OCI-LY7 (cell line): ENCODE measurements at regions not wholly inside any gene's neighbourhood (a gene's known extent, or its start where the extent isn't known, plus 50 kb on each side); places are given as distances from the start of the nearest gene placed in this dataset.

Experiments
- BruUV-seq: library from RNA; stranded (reverse); fragments of 400-500 nt; replicated peaks from 2 replicates; lab custom pipeline; 2021; lab: Mats Ljungman, UMichigan
- CTCF ChIA-PET: fragments of 300-600 bp; sonication (Branson Sonifier 250); formaldehyde crosslinking; loops from one replicate; lab custom pipeline; 2022; ENCODE audit warnings: antibody characterized with exemption; ENCODE audit not compliant: unreplicated experiment; lab: Charles Lee
- POLR2A ChIA-PET: fragments of 300-600 bp; sonication (Branson Sonifier 250); formaldehyde crosslinking; loops from one replicate; lab custom pipeline; 2022; ENCODE audit warnings: antibody characterized with exemption; lab: Charles Lee
- DNase-seq: peaks from one replicate; pipeline ENCODE4 v3.0.0-alpha.2; 2015; ENCODE audit warnings: low spot score
- H2AFZ ChIP-seq: fragments of 200-600 bp; sonication (generic), shearing (Covaris generic); 2 replicates; pipeline ENCODE4 v1.6.1; 2014; ENCODE audit warnings: mild to moderate bottlenecking, antibody characterized with exemption, low read length, moderate library complexity
- H3K27ac ChIP-seq: fragments of 200-600 bp; sonication (generic); 2 replicates; pipeline ENCODE4 v1.5.1; 2014; ENCODE audit warnings: mixed run types, low read depth, mild to moderate bottlenecking, moderate library complexity, low read length, inconsistent platforms; ENCODE audit not compliant: poor library complexity, severe bottlenecking
- H3K36me3 ChIP-seq: fragments of 200-600 bp; sonication (generic); 2 replicates; pipeline ENCODE4 v1.6.1; 2014; ENCODE audit warnings: mild to moderate bottlenecking, antibody characterized with exemption, low read length, moderate library complexity, mixed read lengths; ENCODE audit not compliant: insufficient read depth
- H3K4me1 ChIP-seq: fragments of 200-600 bp; sonication (generic); 2 replicates; pipeline ENCODE4 v1.5.1; 2014; ENCODE audit warnings: mild to moderate bottlenecking, low read length; ENCODE audit not compliant: insufficient read depth, poor library complexity, severe bottlenecking
- H3K4me2 ChIP-seq: fragments of 200-600 bp; sonication (generic); 2 replicates; pipeline ENCODE4 v1.6.1; 2014; ENCODE audit warnings: mild to moderate bottlenecking, low read length
- H3K4me3 ChIP-seq: fragments of 200-600 bp; sonication (generic); 2 replicates; pipeline ENCODE4 v1.5.1; 2014; ENCODE audit warnings: mild to moderate bottlenecking, low read depth, low read length; ENCODE audit not compliant: poor library complexity, severe bottlenecking
- H3K79me2 ChIP-seq: fragments of 200-600 bp; sonication (generic); 2 replicates; pipeline ENCODE4 v1.6.1; 2016; ENCODE audit warnings: low read depth, mild to moderate bottlenecking, low read length, moderate library complexity, mixed read lengths; ENCODE audit not compliant: insufficient read depth
- H3K9me2 ChIP-seq: fragments of 200-600 bp; sonication (generic); 2 replicates; pipeline ENCODE4 v1.6.1; 2016; ENCODE audit warnings: mild to moderate bottlenecking, low read length, mixed read lengths; ENCODE audit not compliant: insufficient read depth
- H3K9me3 ChIP-seq: fragments of 200-600 bp; sonication (generic); 2 replicates; pipeline ENCODE4 v1.6.1; 2014; ENCODE audit warnings: mild to moderate bottlenecking, mixed run types, low read length, mixed read lengths
- H4K20me1 ChIP-seq: fragments of 200-600 bp; sonication (generic); 2 replicates; pipeline ENCODE4 v1.6.1; 2014; ENCODE audit warnings: mild to moderate bottlenecking, antibody characterized with exemption, low read length, moderate library complexity, mixed read lengths; ENCODE audit not compliant: insufficient read depth
- CTCF ChIP-seq: fragments of 200-600 bp; sonication (generic); conservative IDR thresholded peaks from 2 replicates; pipeline ENCODE4 v1.5.1; 2014; ENCODE audit warnings: mild to moderate bottlenecking, antibody characterized with exemption, low read length, moderate library complexity, mixed read lengths
- EZH2phosphoT487 ChIP-seq: fragments of 200-600 bp; sonication (generic); IDR thresholded peaks from 2 replicates; pipeline ENCODE4 v1.6.1; 2018; ENCODE audit warnings: low read depth, borderline replicate concordance, mild to moderate bottlenecking, mixed run types, antibody characterized with exemption, low read length, moderate library complexity, mixed read lengths
- intact Hi-C: fragments of 100-400 bp; cut with micrococcal nuclease; formaldehyde crosslinking; loops from one replicate; pipeline ENCODE4 v1.10.0; 2022; ENCODE audit not compliant: unreplicated experiment

- intact Hi-C loops, result no loop called here
- BruUV-seq, result no TSS peak
These were observed 542.2 kb upstream of the TBL1XR1 start for GRCh38 chr3:177739461-177739860.

GRCh38 chr3:177740254-177740653 lies 543.0 kb upstream of the TBL1XR1 start:
- Histone ChIP-seq H4K20me1 (no peaks in the 10 kb centered on the region), H3K4me1 (no peaks in the 10 kb centered on the region), H3K4me3 (no peak overlapping the region), H3K27ac (no peak overlapping the region), H3K4me2 (no peak overlapping the region), H3K36me3 (no peaks in the 10 kb centered on the region), H3K79me2 (no peaks in the 10 kb centered on the region), H2AFZ (no peak overlapping the region), H3K9me2 (no peaks in the 10 kb centered on the region), H3K9me3 (no peaks in the 10 kb centered on the region)
- no TSS peak for BruUV-seq
- DNase-seq, result no peak
- ChIA-PET CTCF (no interaction called here), POLR2A (no interaction called here)
- TF ChIP-seq EZH2phosphoT487, result no peak
- no peak for TF ChIP-seq CTCF
- intact Hi-C loops, result no loop called here

More at GRCh38 chr3:177739461-177739860, 542.2 kb upstream of the TBL1XR1 start:
- no peak overlapping the region for H2AFZ ChIP-seq
- TF ChIP-seq EZH2phosphoT487 (no peak), CTCF (0 out of 2 replicates have a peak, but pooled peaks have one; percentile 20)
- no peak overlapping the region for H3K27ac ChIP-seq
- H3K4me1 ChIP-seq, result no peaks in the 10 kb centered on the region
- CTCF ChIA-PET, result no interaction called here
- no peaks in the 10 kb centered on the region for H3K36me3 ChIP-seq
- no peak for DNase-seq
- no peak overlapping the region for H3K4me3 ChIP-seq
- POLR2A ChIA-PET, result no interaction called here
- H3K9me3 ChIP-seq, result no peaks in the 10 kb centered on the region
- H3K9me2 ChIP-seq, result no peaks in the 10 kb centered on the region
- no peaks in the 10 kb centered on the region for H4K20me1 ChIP-seq
- H3K79me2 ChIP-seq, result no peaks in the 10 kb centered on the region
- H3K4me2 ChIP-seq, result no peak overlapping the region

GRCh38 chr3:177742273-177742672 lies 545.0 kb upstream of the TBL1XR1 start:
- Histone ChIP-seq H3K79me2 (no peaks in the 10 kb centered on the region), H3K9me2 (no peaks in the 10 kb centered on the region), H3K36me3 (no peaks in the 10 kb centered on the region), H3K4me3 (no peak overlapping the region), H2AFZ (no peak overlapping the region), H3K4me2 (no peak overlapping the region), H4K20me1 (no peaks in the 10 kb centered on the region), H3K4me1 (no peaks in the 10 kb centered on the region), H3K9me3 (no peaks in the 10 kb centered on the region), H3K27ac (no peak overlapping the region)
- DNase-seq, result no peak
- POLR2A ChIA-PET, result interaction anchor here (1.3 to 1.4 kb wide), 2 partner anchors 9 to 10 kb away, joined by 4 to 5 read pairs; no protein-coding TSS in a partner anchor
- no peak for TF ChIP-seq EZH2phosphoT487
- TF ChIP-seq CTCF, result no peak
- CTCF ChIA-PET, result no interaction called here
- intact Hi-C loops, result no loop called here
- BruUV-seq, result no TSS peak
